HG02642 (cell line): ENCODE measurements at regions not wholly inside any gene's neighbourhood (a gene's known extent, or its start where the extent isn't known, plus 50 kb on each side); places are given as distances from the start of the nearest gene placed in this dataset.

ENCODE experiments used
- ATAC-seq: cut with Tn5 transposase; IDR thresholded peaks from one replicate; pipeline ENCODE4 v1.9.1; 2021; ENCODE audit warnings: mild to moderate bottlenecking; ENCODE audit not compliant: unreplicated experiment, poor library complexity

GRCh38 chr2:71880846-71881610, 266.6 kb downstream of the CYP26B1 start:
- no peak for ATAC-seq

GRCh38 chr2:71880287-71880686, 267.4 kb downstream of the CYP26B1 start:
- ATAC-seq, result no peak

- no peak for ATAC-seq
These were observed 268.0 kb downstream of the CYP26B1 start for GRCh38 chr2:71879509-71880184.

- ATAC-seq, result no peak
These were observed 268.8 kb downstream of the CYP26B1 start for GRCh38 chr2:71878626-71879508.

GRCh38 chr2:71877636-71878035, 270.0 kb downstream of the CYP26B1 start:
- no peak for ATAC-seq

GRCh38 chr2:71876542-71877451, 270.9 kb downstream of the CYP26B1 start:
- no peak for ATAC-seq

GRCh38 chr2:71872466-71873051, 275.1 kb downstream of the CYP26B1 start:
- no peak for ATAC-seq

- no peak for ATAC-seq
These were observed 282.2 kb downstream of the CYP26B1 start for GRCh38 chr2:71865391-71865965.

GRCh38 chr2:71864085-71864484, 283.6 kb downstream of the CYP26B1 start:
- no peak for ATAC-seq

- no peak for ATAC-seq
These were observed 284.3 kb downstream of the CYP26B1 start for GRCh38 chr2:71863396-71863795.

- ATAC-seq, result no peak
These were observed 284.7 kb downstream of the CYP26B1 start for GRCh38 chr2:71862921-71863320.

- no peak for ATAC-seq
These were observed 286.2 kb downstream of the CYP26B1 start for GRCh38 chr2:71861186-71862160.

GRCh38 chr2:71860381-71860926, 287.2 kb downstream of the CYP26B1 start:
- no peak for ATAC-seq

GRCh38 chr2:71859211-71859847, 288.3 kb downstream of the CYP26B1 start:
- ATAC-seq, result no peak

- no peak for ATAC-seq
These were observed 289.6 kb downstream of the CYP26B1 start for GRCh38 chr2:71858071-71858470.

- no peak for ATAC-seq
These were observed 290.0 kb downstream of the CYP26B1 start for GRCh38 chr2:71857636-71858035.

- no peak for ATAC-seq
These were observed 290.7 kb downstream of the CYP26B1 start for GRCh38 chr2:71856773-71857525.
